SU-DHL-6 (cell line): ENCODE measurements at regions not wholly inside any gene's neighbourhood (a gene's known extent, or its start where the extent isn't known, plus 50 kb on each side); places are given as distances from the start of the nearest gene placed in this dataset.

Experiments used
- H2AFZ ChIP-seq: fragments of 200-600 bp; sonication (generic); 2 replicates; pipeline ENCODE4 v1.6.1; 2014; ENCODE audit warnings: low read depth, mild to moderate bottlenecking, moderate library complexity, mixed read lengths, antibody characterized with exemption, low read length; ENCODE audit not compliant: severe bottlenecking
- H3F3A ChIP-seq: fragments of 200-600 bp; shearing (Covaris generic); 2 replicates; pipeline ENCODE4 v1.6.0; 2016; ENCODE audit warnings: antibody characterized with exemption, mild to moderate bottlenecking; ENCODE audit not compliant: insufficient read depth
- H3K27ac ChIP-seq: fragments of 200-600 bp; sonication (generic); 2 replicates; pipeline ENCODE4 v1.5.1; 2016; ENCODE audit warnings: low read depth, mild to moderate bottlenecking, low read length, moderate library complexity, mixed read lengths
- H3K27me3 ChIP-seq: fragments of 200-600 bp; sonication (generic), shearing (Covaris generic); 2 replicates; pipeline ENCODE4 v1.6.0; 2014; ENCODE audit warnings: mild to moderate bottlenecking, low read length
- H3K36me3 ChIP-seq: fragments of 200-600 bp; sonication (generic); 2 replicates; pipeline ENCODE4 v1.6.1; 2014; ENCODE audit warnings: mild to moderate bottlenecking, low read length, mixed read lengths
- H3K4me2 ChIP-seq: fragments of 300-600, 200-600 bp; shearing (Covaris generic), sonication (generic); 2 replicates; pipeline ENCODE4 v1.6.0; 2014; ENCODE audit warnings: low read length, low read depth, mild to moderate bottlenecking; ENCODE audit not compliant: poor library complexity, severe bottlenecking
- H3K4me3 ChIP-seq: fragments of 200-600 bp; sonication (generic); 2 replicates; pipeline ENCODE4 v1.5.1; 2014; ENCODE audit warnings: antibody characterized with exemption, low read length, mild to moderate bottlenecking, mixed read lengths; ENCODE audit not compliant: insufficient read depth, poor library complexity, severe bottlenecking
- H3K79me2 ChIP-seq: fragments of 200-600 bp; sonication (generic); 2 replicates; pipeline ENCODE4 v1.6.1; 2014; ENCODE audit warnings: mild to moderate bottlenecking, low read length, moderate library complexity; ENCODE audit not compliant: insufficient read depth
- H3K9ac ChIP-seq: fragments of 200-600 bp; sonication (generic); 2 replicates; pipeline ENCODE4 v1.7.0; 2014; ENCODE audit warnings: mild to moderate bottlenecking, low read length
- H3K9me2 ChIP-seq: fragments of 200-600 bp; sonication (generic); replicated peaks from 2 replicates; pipeline ENCODE4 v1.6.1; 2014; ENCODE audit warnings: low read length; ENCODE audit not compliant: insufficient read depth
- H3K9me3 ChIP-seq: fragments of 200-600 bp; sonication (generic); 2 replicates; pipeline ENCODE4 v1.6.1; 2014; ENCODE audit warnings: low read length, mixed read lengths; ENCODE audit not compliant: insufficient read depth
- H4K20me1 ChIP-seq: fragments of 200-600 bp; sonication (generic); 2 replicates; pipeline ENCODE4 v1.6.1; 2014; ENCODE audit warnings: low read depth, mild to moderate bottlenecking, antibody characterized with exemption, low read length, moderate library complexity, mixed read lengths
- CTCF ChIP-seq: fragments of 200-600 bp; sonication (generic); IDR thresholded peaks from one replicate; pipeline ENCODE4 v1.5.1; 2017; ENCODE audit warnings: antibody characterized with exemption, mild to moderate bottlenecking, low read length, moderate library complexity; ENCODE audit not compliant: insufficient read depth, poor library complexity, severe bottlenecking
- EZH2phosphoT487 ChIP-seq: fragments of 200-600 bp; sonication (generic), shearing (Covaris generic); conservative IDR thresholded peaks from 2 replicates; pipeline ENCODE4 v1.6.1; 2018; ENCODE audit warnings: mild to moderate bottlenecking, antibody characterized with exemption, low read length, moderate library complexity, mixed read lengths

- no peak overlapping the region for H3K9ac ChIP-seq
Measured at GRCh38 chr6:147621263-147621662, 112.8 kb downstream of the SAMD5 start.

GRCh38 chr6:147621961-147622360, 113.5 kb downstream of the SAMD5 start:
- Histone ChIP-seq H3K4me3 (no peak overlapping the region), H4K20me1 (no peaks in the 10 kb centered on the region), H3F3A (no peaks in the 10 kb centered on the region), H2AFZ (no peak overlapping the region), H3K9me2 (no peaks in the 10 kb centered on the region), H3K4me2 (no peak overlapping the region), H3K36me3 (no peaks in the 10 kb centered on the region), H3K9me3 (no peaks in the 10 kb centered on the region), H3K9ac (no peak overlapping the region), H3K79me2 (no peaks in the 10 kb centered on the region), H3K27me3 (no peaks in the 10 kb centered on the region), H3K27ac (no peak overlapping the region)
- TF ChIP-seq EZH2phosphoT487 (no peak), CTCF (no peak)

More at GRCh38 chr6:147621263-147621662, 112.8 kb downstream of the SAMD5 start:
- Histone ChIP-seq H2AFZ (no peak overlapping the region), H3K4me3 (no peak overlapping the region), H4K20me1 (no peaks in the 10 kb centered on the region), H3K4me2 (no peak overlapping the region), H3K9me3 (no peaks in the 10 kb centered on the region), H3K27ac (no peak overlapping the region), H3K27me3 (no peaks in the 10 kb centered on the region), H3F3A (no peaks in the 10 kb centered on the region), H3K9me2 (no peaks in the 10 kb centered on the region), H3K36me3 (no peaks in the 10 kb centered on the region), H3K79me2 (no peaks in the 10 kb centered on the region)
- no peak for TF ChIP-seq EZH2phosphoT487
- no peak for TF ChIP-seq CTCF

- Histone ChIP-seq H3K9me3 (no peaks in the 10 kb centered on the region), H3K4me2 (no peak overlapping the region), H3K36me3 (no peaks in the 10 kb centered on the region), H2AFZ (no peak overlapping the region), H3K4me3 (no peak overlapping the region), H4K20me1 (no peaks in the 10 kb centered on the region), H3K9me2 (no peaks in the 10 kb centered on the region), H3K27ac (no peak overlapping the region), H3F3A (no peaks in the 10 kb centered on the region), H3K9ac (no peak overlapping the region), H3K27me3 (no peaks in the 10 kb centered on the region), H3K79me2 (no peaks in the 10 kb centered on the region)
- TF ChIP-seq CTCF = no peak
- no peak for TF ChIP-seq EZH2phosphoT487
Measured at GRCh38 chr6:147624946-147625515, 116.5 kb downstream of the SAMD5 start.
